NCI-H460 (cell line): ENCODE measurements at regions not wholly inside any gene's neighbourhood (a gene's known extent, or its start where the extent isn't known, plus 50 kb on each side); places are given as distances from the start of the nearest gene placed in this dataset.
"Not testable (repeated sequence)": the region's sequence is repeated elsewhere in the genome, so short reads cannot be mapped to it uniquely, and the experiment has no call there.

Source experiments
- DNase-seq: peaks from one replicate; pipeline ENCODE4 v3.0.0-alpha.2; 2016; ENCODE audit warnings: low read depth; ENCODE audit errors: extremely low read depth

- DNase-seq = no peak
Measured at GRCh38 chr5:17326600-17327037, 109.2 kb downstream of the BASP1 start.

- DNase-seq = no peak
Measured at GRCh38 chr5:17327048-17327625, 109.7 kb downstream of the BASP1 start.

GRCh38 chr5:17329571-17329970 is 112.1 kb downstream of the BASP1 start:
- DNase-seq = no peak

- no peak for DNase-seq
Measured at GRCh38 chr5:17330386-17330785, 113.0 kb downstream of the BASP1 start.

- no peak for DNase-seq
Measured at GRCh38 chr5:17331651-17332050, 114.2 kb downstream of the BASP1 start.

GRCh38 chr5:17333755-17334154 is 116.3 kb downstream of the BASP1 start:
- no peak for DNase-seq

- DNase-seq = no peak
Measured at GRCh38 chr5:17336054-17336453, 118.6 kb downstream of the BASP1 start.

- DNase-seq = not testable (repeated sequence)
Measured at GRCh38 chr5:17336723-17337122, 119.3 kb downstream of the BASP1 start.

GRCh38 chr5:17339841-17340240 is 122.4 kb downstream of the BASP1 start:
- DNase-seq = no peak

- DNase-seq = no peak
Measured at GRCh38 chr5:17340379-17340778, 122.9 kb downstream of the BASP1 start.

- no peak for DNase-seq
Measured at GRCh38 chr5:17340819-17341218, 123.4 kb downstream of the BASP1 start.

GRCh38 chr5:17343675-17344074 is 126.2 kb downstream of the BASP1 start:
- peak; percentile 89 for DNase-seq

- DNase-seq = no peak
Measured at GRCh38 chr5:17346811-17347210, 129.4 kb downstream of the BASP1 start.

- DNase-seq = no peak
Measured at GRCh38 chr5:17352223-17352622, 134.8 kb downstream of the BASP1 start.

GRCh38 chr5:17354265-17354664 is 136.8 kb downstream of the BASP1 start:
- no peak for DNase-seq

- no peak for DNase-seq
Measured at GRCh38 chr5:17355586-17356346, 138.3 kb downstream of the BASP1 start.

GRCh38 chr5:17356551-17356950 is 139.1 kb downstream of the BASP1 start:
- DNase-seq = no peak

GRCh38 chr5:17357504-17357903 is 140.1 kb downstream of the BASP1 start:
- DNase-seq = no peak

GRCh38 chr5:17358031-17358430 is 140.0 kb upstream of the TAF11L2 start:
- no peak for DNase-seq

GRCh38 chr5:17359451-17360011 is 138.5 kb upstream of the TAF11L2 start:
- no peak for DNase-seq

GRCh38 chr5:17360879-17361278 is 137.2 kb upstream of the TAF11L2 start:
- no peak for DNase-seq

- no peak for DNase-seq
Measured at GRCh38 chr5:17361331-17361730, 136.7 kb upstream of the TAF11L2 start.
